ENCODE measurements at regions not wholly inside any gene's neighbourhood (a gene's known extent, or its start where the extent isn't known, plus 50 kb on each side); places are given as distances from the start of the nearest gene placed in this dataset.

- no peak for TF ChIP-seq GABPA (IDR thresholded peaks at IDR 0.05 in 1 of 2, conservative IDR thresholded peaks at IDR 0.05 in 1 of 2)
- no peak for TF ChIP-seq JUND (IDR thresholded peaks at IDR 0.05)
- TF ChIP-seq FOXA1 (IDR thresholded peaks at IDR 0.05): no peak
- TF ChIP-seq RXRA (IDR thresholded peaks at IDR 0.05): no peak
- TF ChIP-seq, protein P1, sequence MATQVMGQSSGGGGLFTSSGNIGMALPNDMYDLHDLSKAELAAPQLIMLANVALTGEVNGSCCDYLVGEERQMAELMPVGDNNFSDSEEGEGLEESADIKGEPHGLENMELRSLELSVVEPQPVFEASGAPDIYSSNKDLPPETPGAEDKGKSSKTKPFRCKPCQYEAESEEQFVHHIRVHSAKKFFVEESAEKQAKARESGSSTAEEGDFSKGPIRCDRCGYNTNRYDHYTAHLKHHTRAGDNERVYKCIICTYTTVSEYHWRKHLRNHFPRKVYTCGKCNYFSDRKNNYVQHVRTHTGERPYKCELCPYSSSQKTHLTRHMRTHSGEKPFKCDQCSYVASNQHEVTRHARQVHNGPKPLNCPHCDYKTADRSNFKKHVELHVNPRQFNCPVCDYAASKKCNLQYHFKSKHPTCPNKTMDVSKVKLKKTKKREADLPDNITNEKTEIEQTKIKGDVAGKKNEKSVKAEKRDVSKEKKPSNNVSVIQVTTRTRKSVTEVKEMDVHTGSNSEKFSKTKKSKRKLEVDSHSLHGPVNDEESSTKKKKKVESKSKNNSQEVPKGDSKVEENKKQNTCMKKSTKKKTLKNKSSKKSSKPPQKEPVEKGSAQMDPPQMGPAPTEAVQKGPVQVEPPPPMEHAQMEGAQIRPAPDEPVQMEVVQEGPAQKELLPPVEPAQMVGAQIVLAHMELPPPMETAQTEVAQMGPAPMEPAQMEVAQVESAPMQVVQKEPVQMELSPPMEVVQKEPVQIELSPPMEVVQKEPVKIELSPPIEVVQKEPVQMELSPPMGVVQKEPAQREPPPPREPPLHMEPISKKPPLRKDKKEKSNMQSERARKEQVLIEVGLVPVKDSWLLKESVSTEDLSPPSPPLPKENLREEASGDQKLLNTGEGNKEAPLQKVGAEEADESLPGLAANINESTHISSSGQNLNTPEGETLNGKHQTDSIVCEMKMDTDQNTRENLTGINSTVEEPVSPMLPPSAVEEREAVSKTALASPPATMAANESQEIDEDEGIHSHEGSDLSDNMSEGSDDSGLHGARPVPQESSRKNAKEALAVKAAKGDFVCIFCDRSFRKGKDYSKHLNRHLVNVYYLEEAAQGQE (IDR thresholded peaks at IDR 0.05): no peak
- TF ChIP-seq CTCF (IDR thresholded peaks at IDR 0.05; ENCODE audit: low read depth, low read length, missing input control): no peak
- no peak for TF ChIP-seq YY1 (IDR thresholded peaks at IDR 0.05)
- TF ChIP-seq HNF4G (IDR thresholded peaks at IDR 0.05): no peak
- no peak for TF ChIP-seq TAF1 (conservative IDR thresholded peaks at IDR 0.05)
- TF ChIP-seq FOXA2 (IDR thresholded peaks at IDR 0.05): no peak
- TF ChIP-seq, protein P2, sequence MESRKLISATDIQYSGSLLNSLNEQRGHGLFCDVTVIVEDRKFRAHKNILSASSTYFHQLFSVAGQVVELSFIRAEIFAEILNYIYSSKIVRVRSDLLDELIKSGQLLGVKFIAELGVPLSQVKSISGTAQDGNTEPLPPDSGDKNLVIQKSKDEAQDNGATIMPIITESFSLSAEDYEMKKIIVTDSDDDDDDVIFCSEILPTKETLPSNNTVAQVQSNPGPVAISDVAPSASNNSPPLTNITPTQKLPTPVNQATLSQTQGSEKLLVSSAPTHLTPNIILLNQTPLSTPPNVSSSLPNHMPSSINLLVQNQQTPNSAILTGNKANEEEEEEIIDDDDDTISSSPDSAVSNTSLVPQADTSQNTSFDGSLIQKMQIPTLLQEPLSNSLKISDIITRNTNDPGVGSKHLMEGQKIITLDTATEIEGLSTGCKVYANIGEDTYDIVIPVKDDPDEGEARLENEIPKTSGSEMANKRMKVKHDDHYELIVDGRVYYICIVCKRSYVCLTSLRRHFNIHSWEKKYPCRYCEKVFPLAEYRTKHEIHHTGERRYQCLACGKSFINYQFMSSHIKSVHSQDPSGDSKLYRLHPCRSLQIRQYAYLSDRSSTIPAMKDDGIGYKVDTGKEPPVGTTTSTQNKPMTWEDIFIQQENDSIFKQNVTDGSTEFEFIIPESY (IDR thresholded peaks at IDR 0.05): no peak
- TF ChIP-seq RAD21 (IDR thresholded peaks at IDR 0.05): no peak
- H3K27ac ChIP-seq (ENCODE audit: low read depth in 1 of 2, low read length in 2 of 2): no peak overlapping the region
Observed at GRCh38 chr12:91603060-91603459, 420.4 kb upstream of the DCN start.

GRCh38 chr12:91601054-91601453 is 418.4 kb upstream of the DCN start:
- WGBS: 80% methylated on average over 4 of the region's 4 CpGs
- Histone ChIP-seq H3K27me3 (ENCODE audit: control insufficient read depth in 4 of 4, insufficient read depth in 4 of 4, low read length in 3 of 4) (peaks cover 0 to 6% (median 0%) of the 10 kb centered on the region in 4 donors), H3K36me3 (ENCODE audit: control insufficient read depth in 4 of 4, insufficient read depth in 3 of 4, low read depth in 1 of 4, low read length in 3 of 4) (no peaks in the 10 kb centered on the region), H3K9me3 (ENCODE audit: control insufficient read depth in 4 of 4, low read length in 3 of 4) (no peaks in the 10 kb centered on the region), H3K27ac (ENCODE audit: low read depth in 1 of 2, low read length in 2 of 2) (no peak overlapping the region), H3K4me3 (ENCODE audit: low read depth in 1 of 3, low read length in 3 of 3) (no peak overlapping the region), H3K9ac (ENCODE audit: low read depth in 1 of 2, low read length in 2 of 2) (no peak overlapping the region), H3K4me1 (ENCODE audit: control insufficient read depth in 4 of 4, insufficient read depth in 4 of 4, low read length in 3 of 4) (no peaks in the 10 kb centered on the region)
- TF ChIP-seq, protein P1 (IDR thresholded peaks at IDR 0.05): no peak
- no peak for TF ChIP-seq TAF1 (conservative IDR thresholded peaks at IDR 0.05)
- no peak for DNase-seq (ENCODE audit: low spot score)

More at GRCh38 chr12:91603060-91603459, 420.4 kb upstream of the DCN start:
- Histone ChIP-seq H3K4me3 (ENCODE audit: low read depth in 1 of 3, low read length in 3 of 3) (no peak overlapping the region), H3K27me3 (ENCODE audit: control insufficient read depth in 4 of 4, insufficient read depth in 4 of 4, low read length in 3 of 4) (peaks cover 0 to 6% (median 0%) of the 10 kb centered on the region in 4 donors), H3K9ac (ENCODE audit: low read depth in 1 of 2, low read length in 2 of 2) (no peak overlapping the region), H3K36me3 (ENCODE audit: control insufficient read depth in 4 of 4, insufficient read depth in 3 of 4, low read depth in 1 of 4, low read length in 3 of 4) (no peaks in the 10 kb centered on the region), H3K4me1 (ENCODE audit: control insufficient read depth in 4 of 4, insufficient read depth in 4 of 4, low read length in 3 of 4) (no peaks in the 10 kb centered on the region), H3K9me3 (ENCODE audit: control insufficient read depth in 4 of 4, low read length in 3 of 4) (no peaks in the 10 kb centered on the region)
- DNase-seq (ENCODE audit: low spot score): no peak
- 74% methylated on average over 2 of the region's 2 CpGs for WGBS

All from liver (tissue), 8 donors.